Left lung (tissue), 4 donors: ENCODE measurements at regions not wholly inside any gene's neighbourhood (a gene's known extent, or its start where the extent isn't known, plus 50 kb on each side); places are given as distances from the start of the nearest gene placed in this dataset.
A peak's percentile ranks its signal among the peaks of the same experiment; 100 is the strongest.

Experiments
- ATAC-seq: fragments of 200-7000 bp; cut with Tn5 transposase; one replicate; pipeline ENCODE4 v1.9.1; 2020; ENCODE audit warnings: moderate library complexity
- DNase-seq, 4 donors: peaks; one replicate each; pipeline ENCODE4 v3.0.0-alpha.2; 2013 to 2020
- H3K27ac ChIP-seq, 2 donors: fragments of 200-600 bp; sonication (generic) in 1 of 2; one replicate each; pipeline versions ENCODE4 v1.5.0 to v1.8.0; 2020 to 2021
- H3K27me3 ChIP-seq, 2 donors: fragments of 200-600 bp; sonication (generic) in 1 of 2; one replicate each; pipeline versions ENCODE4 v1.5.0 to v1.8.0; 2020 to 2021
- H3K36me3 ChIP-seq, 2 donors: fragments of 200-600 bp; sonication (generic) in 1 of 2; one replicate each; pipeline versions ENCODE4 v1.5.0 to v1.8.0; 2020 to 2021
- H3K4me1 ChIP-seq, 2 donors: fragments of 200-600 bp; one replicate each; pipeline ENCODE4 v1.8.0; 2021
- H3K4me3 ChIP-seq, 2 donors: fragments of 200-600 bp; sonication (generic) in 1 of 2; one replicate each; pipeline versions ENCODE4 v1.5.0 to v1.8.0; 2020 to 2021; ENCODE audit warnings: mild to moderate bottlenecking in 1 of 2
- H3K9me3 ChIP-seq, 2 donors: fragments of 200-600 bp; sonication (generic) in 1 of 2; one replicate each; pipeline versions ENCODE4 v1.5.0 to v1.8.0; 2020 to 2021
- intact Hi-C, 2 donors: fragments of 100-400 bp; cut with DNase I; formaldehyde crosslinking; loops; one replicate each; pipeline versions ENCODE4 v1.11.2 to v1.14.2; 2022
- TF ChIP-seq, protein P1 (sequence below), 2 donors: fragments of 200-600 bp; sonication (generic) in 1 of 2; IDR thresholded peaks; one replicate each; pipeline versions ENCODE4 v1.5.0 to v1.8.0; 2021; ENCODE audit warnings: antibody characterized with exemption in 2 of 2
- donor health status: DM: no; HTN: yes; CAD: no.
- donor health status: DM: no; HTN: no; CAD: no.

GRCh38 chr20:39429726-39430125 is 467.6 kb downstream of the DHX35 start:
- peak in 1 of 4 donors; percentile 10 for DNase-seq
- Histone ChIP-seq H3K36me3 (no peaks in the 10 kb centered on the region), H3K9me3 (peaks cover 0 to 8% of the 10 kb centered on the region in 2 donors), H3K4me3 (no peak overlapping the region), H3K27me3 (no peaks in the 10 kb centered on the region), H3K27ac (no peak overlapping the region), H3K4me1 (no peaks in the 10 kb centered on the region)
- TF ChIP-seq, protein P1, sequence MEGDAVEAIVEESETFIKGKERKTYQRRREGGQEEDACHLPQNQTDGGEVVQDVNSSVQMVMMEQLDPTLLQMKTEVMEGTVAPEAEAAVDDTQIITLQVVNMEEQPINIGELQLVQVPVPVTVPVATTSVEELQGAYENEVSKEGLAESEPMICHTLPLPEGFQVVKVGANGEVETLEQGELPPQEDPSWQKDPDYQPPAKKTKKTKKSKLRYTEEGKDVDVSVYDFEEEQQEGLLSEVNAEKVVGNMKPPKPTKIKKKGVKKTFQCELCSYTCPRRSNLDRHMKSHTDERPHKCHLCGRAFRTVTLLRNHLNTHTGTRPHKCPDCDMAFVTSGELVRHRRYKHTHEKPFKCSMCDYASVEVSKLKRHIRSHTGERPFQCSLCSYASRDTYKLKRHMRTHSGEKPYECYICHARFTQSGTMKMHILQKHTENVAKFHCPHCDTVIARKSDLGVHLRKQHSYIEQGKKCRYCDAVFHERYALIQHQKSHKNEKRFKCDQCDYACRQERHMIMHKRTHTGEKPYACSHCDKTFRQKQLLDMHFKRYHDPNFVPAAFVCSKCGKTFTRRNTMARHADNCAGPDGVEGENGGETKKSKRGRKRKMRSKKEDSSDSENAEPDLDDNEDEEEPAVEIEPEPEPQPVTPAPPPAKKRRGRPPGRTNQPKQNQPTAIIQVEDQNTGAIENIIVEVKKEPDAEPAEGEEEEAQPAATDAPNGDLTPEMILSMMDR (IDR thresholded peaks at IDR 0.05): peak in 1 of 2 donors; percentile 22
- intact Hi-C loops: loop anchor here in 1 of 2 donors (10.0 kb wide), 1 partner anchor 315 kb away; no protein-coding TSS in a partner anchor
- no peak for ATAC-seq

DNA sequence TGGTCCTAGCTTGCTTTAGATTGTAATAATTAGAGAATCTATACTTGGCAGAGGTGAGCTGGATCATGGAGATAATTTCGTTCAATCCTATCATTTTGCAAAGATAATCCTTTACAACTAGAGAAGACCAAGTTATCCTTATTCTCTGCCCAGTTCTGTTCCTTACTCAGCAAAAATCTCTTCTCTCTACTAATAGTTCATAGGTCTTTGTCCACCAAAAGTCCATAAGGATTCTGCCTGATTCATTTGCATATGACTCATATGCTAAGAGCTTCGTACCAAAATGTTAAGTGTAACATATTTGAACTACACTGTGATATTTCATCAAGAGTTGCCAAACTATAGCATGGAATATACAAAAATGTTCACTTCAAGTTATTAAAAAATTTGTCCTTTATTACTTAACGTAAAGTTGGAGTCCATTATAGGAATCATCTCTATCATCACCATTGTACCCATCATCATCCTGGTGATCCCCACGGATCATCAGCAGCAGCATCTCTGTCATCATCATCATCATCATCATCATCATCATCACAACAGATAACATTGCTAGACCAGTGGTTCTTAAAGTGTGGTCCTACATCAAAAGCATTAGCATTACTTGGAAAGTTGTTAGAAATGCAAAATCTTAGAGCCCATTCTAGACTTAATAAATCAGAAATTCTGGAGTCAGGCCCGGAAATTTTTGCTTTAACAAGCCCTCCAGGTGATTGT is 463.0 kb downstream of the DHX35 start:
- no peak for ATAC-seq
- H3K9me3 ChIP-seq: peaks cover 0 to 3% of the 10 kb centered on the region in 2 donors
- intact Hi-C loops: no loop called here

DNA sequence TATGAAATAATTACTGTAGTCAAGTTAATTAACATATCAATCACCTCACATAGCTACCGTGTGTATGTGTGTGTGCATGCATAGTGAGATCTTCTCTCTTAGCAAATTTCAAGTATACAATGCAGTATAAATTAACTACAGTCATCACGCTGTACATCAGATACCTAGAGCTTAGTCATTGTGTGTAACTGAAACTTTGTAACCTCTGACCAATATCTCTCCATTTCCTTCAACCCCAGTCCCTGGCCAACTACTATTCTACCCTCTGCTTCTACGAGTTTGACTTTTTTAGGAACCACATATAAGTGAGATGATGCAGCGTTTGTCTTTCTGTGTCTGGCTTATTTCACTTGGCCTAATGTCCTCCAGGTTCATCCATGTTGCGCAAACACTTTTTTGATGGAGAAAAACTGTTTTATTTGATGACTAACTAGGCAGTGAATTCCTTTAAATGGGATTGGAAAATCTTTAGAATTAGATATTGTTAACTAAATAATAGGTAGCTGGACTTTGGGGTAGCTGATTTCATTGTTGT is 459.5 kb downstream of the DHX35 start:
- TF ChIP-seq, protein P1 (IDR thresholded peaks at IDR 0.05): no peak
- no peaks in the 10 kb centered on the region for H3K27me3 ChIP-seq
- H3K27ac ChIP-seq: no peak overlapping the region
- no peaks in the 10 kb centered on the region for H3K9me3 ChIP-seq
- intact Hi-C loops: no loop called here
- ATAC-seq: no peak
- DNase-seq: no peak
- no peaks in the 10 kb centered on the region for H3K4me1 ChIP-seq
- H3K4me3 ChIP-seq: no peak overlapping the region
- no peaks in the 10 kb centered on the region for H3K36me3 ChIP-seq

More for the DNA sequence above, 463.0 kb downstream of the DHX35 start:
- TF ChIP-seq, protein P1 (IDR thresholded peaks at IDR 0.05): no peak
- Histone ChIP-seq H3K27me3 (no peaks in the 10 kb centered on the region), H3K4me1 (no peaks in the 10 kb centered on the region), H3K36me3 (no peaks in the 10 kb centered on the region), H3K27ac (no peak overlapping the region), H3K4me3 (no peak overlapping the region)
- no peak for DNase-seq

DNA sequence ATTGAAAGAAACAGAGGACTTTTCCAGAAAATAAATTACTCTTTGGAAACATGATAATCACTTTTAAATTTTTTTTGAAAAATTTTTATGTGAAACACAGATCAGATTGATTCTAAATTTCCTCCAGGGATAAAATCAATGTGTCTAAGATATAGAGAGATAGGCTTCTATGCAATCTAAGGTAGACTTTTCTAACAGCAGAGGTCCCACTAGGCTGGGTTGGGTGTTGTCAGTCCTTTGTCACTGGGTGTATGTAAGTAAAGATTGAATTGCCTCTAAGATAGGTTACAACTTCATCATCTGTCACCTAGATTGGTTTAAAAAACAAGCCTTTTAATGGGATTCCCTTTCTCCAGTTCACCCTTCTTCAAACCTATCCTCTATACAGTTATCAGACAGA is 449.9 kb downstream of the DHX35 start:
- ATAC-seq (no peak), DNase-seq (no peak)
- intact Hi-C loops: no loop called here

DNA sequence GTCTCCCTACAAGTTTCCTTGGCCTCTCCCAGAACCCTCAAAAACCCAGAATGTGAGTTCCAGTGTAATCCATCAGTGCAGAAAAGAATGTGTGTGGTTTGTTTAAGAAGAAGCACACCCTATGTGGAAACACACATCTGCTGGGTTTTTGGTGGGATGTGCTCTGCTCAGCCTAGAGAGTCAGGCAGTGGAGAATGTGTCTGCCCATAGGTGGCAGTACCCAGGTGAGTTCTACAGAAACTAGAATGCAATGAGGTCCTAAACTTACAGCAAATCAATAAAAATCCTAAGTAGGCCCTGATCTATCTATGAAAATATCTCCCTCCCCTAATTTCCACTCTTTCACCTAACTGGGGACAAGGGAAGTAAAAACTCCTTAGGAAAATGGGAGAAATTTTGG is 437.3 kb downstream of the DHX35 start:
- Histone ChIP-seq H3K27ac (no peak overlapping the region), H3K27me3 (no peaks in the 10 kb centered on the region), H3K4me1 (no peaks in the 10 kb centered on the region), H3K36me3 (no peaks in the 10 kb centered on the region), H3K4me3 (no peak overlapping the region), H3K9me3 (no peaks in the 10 kb centered on the region)
- intact Hi-C loops: no loop called here
- DNase-seq (no peak), ATAC-seq (no peak)
- TF ChIP-seq, protein P1 (IDR thresholded peaks at IDR 0.05): no peak

More for the DNA sequence above, 449.9 kb downstream of the DHX35 start:
- Histone ChIP-seq H3K9me3 (no peaks in the 10 kb centered on the region), H3K4me3 (no peak overlapping the region), H3K36me3 (no peaks in the 10 kb centered on the region), H3K27ac (no peak overlapping the region), H3K4me1 (no peaks in the 10 kb centered on the region), H3K27me3 (no peaks in the 10 kb centered on the region)
- TF ChIP-seq, protein P1 (IDR thresholded peaks at IDR 0.05): no peak
